Ovary (tissue), 7 donors: ENCODE measurements at regions not wholly inside any gene's neighbourhood (a gene's known extent, or its start where the extent isn't known, plus 50 kb on each side); places are given as distances from the start of the nearest gene placed in this dataset.

ENCODE experiments used
- DNase-seq, 5 donors: peaks; one replicate each; pipeline ENCODE4 v3.0.0-alpha.2; 2019 to 2020
- H3K27ac ChIP-seq, 2 donors: fragments of 200-600 bp; one replicate each; pipeline versions ENCODE4 v1.5.1 to v1.8.0; 2019 to 2022
- H3K27me3 ChIP-seq: fragments of 200-600 bp; one replicate; pipeline ENCODE4 v1.8.0; 2022
- H3K36me3 ChIP-seq: fragments of 200-600 bp; sonication (generic); one replicate; pipeline ENCODE4 v1.5.1; 2019
- H3K4me1 ChIP-seq: one replicate; pipeline ENCODE4 v1.8.1; 2013; ENCODE audit warnings: mild to moderate bottlenecking, moderate library complexity; ENCODE audit not compliant: insufficient read depth
- H3K4me3 ChIP-seq: fragments of 200-600 bp; sonication (generic); one replicate; pipeline ENCODE4 v1.5.1; 2017
- H3K9me3 ChIP-seq, 2 donors: fragments of 200-600 bp in 1 of 2; sonication (generic) in 1 of 2; one replicate each; pipeline versions ENCODE4 v1.5.1 to v1.8.1; 2013 to 2019; ENCODE audit warnings: mild to moderate bottlenecking in 1 of 2, moderate library complexity in 1 of 2
- CTCF ChIP-seq, 3 donors: fragments of 450-650 bp in 2 of 3; fragments of 200-600 bp in 1 of 3; IDR thresholded peaks; one replicate each; pipeline versions ENCODE4 v1.5.1 to v1.8.0; 2016 to 2022; ENCODE audit warnings: antibody characterized with exemption in 3 of 3, mild to moderate bottlenecking in 1 of 3
- EP300 ChIP-seq: sonication (generic); formaldehyde crosslinking; IDR thresholded peaks from one replicate; pipeline ENCODE4 v1.6.1; 2017; ENCODE audit warnings: antibody characterized with exemption
- POLR2A ChIP-seq: fragments of 450-650 bp; IDR thresholded peaks from one replicate; pipeline ENCODE4 v1.6.1; 2017; ENCODE audit warnings: antibody characterized with exemption, mild to moderate bottlenecking, moderate library complexity
- WGBS, 3 donors: extraction: QIAGEN DNeasy Blood & Tissue Kit in 1 of 3; methylation state at CpG; one replicate each; pipeline versions ENCODE4 v1.1.5 to v1.1.7; 2013 to 2017; 5-methylcytosine and 5-hydroxymethylcytosine counted together
- intact Hi-C, 4 donors: fragments of 100-400 bp; cut with DNase I; formaldehyde crosslinking; loops; one replicate each; pipeline versions ENCODE4 v1.11.0 to v1.15.1; 2022 to 2023
- donor health status: DM: no; HTN: no; CAD: no; lungs with moderate emphysema.
- donor health status: DM: no; HTN: no; CAD: no.
- donor health status: Bipolar disorder and iron deficiency.
- donor health status: DM: no; HTN: no; CAD: no.
- donor health status: DM: yes; HTN: yes; CAD: no.

GRCh38 chr1:223029985-223030769 is 112.9 kb downstream of the TLR5 start:
- no peak for TF ChIP-seq CTCF (IDR thresholded peaks at IDR 0.05)
- no peak for TF ChIP-seq POLR2A
- no peak for TF ChIP-seq EP300
- Histone ChIP-seq H3K9me3 (no peaks in the 10 kb centered on the region), H3K27me3 (no peaks in the 10 kb centered on the region), H3K4me3 (no peak overlapping the region), H3K4me1 (no peaks in the 10 kb centered on the region), H3K27ac (no peak overlapping the region), H3K36me3 (no peaks in the 10 kb centered on the region)
- no peak for DNase-seq
- intact Hi-C loops = no loop called here
- WGBS, 3 donors = 82 to 93% (median 91%) methylated on average over 6 of the region's 6 CpGs

GRCh38 chr1:223030871-223031400 is 112.1 kb downstream of the TLR5 start:
- intact Hi-C loops = no loop called here
- TF ChIP-seq CTCF (IDR thresholded peaks at IDR 0.05) = no peak
- TF ChIP-seq EP300 = no peak
- no peak for TF ChIP-seq POLR2A
- Histone ChIP-seq H3K4me1 (no peaks in the 10 kb centered on the region), H3K27ac (no peak overlapping the region), H3K36me3 (no peaks in the 10 kb centered on the region), H3K4me3 (no peak overlapping the region), H3K27me3 (no peaks in the 10 kb centered on the region), H3K9me3 (no peaks in the 10 kb centered on the region)
- DNase-seq = no peak
- WGBS, 3 donors = 74 to 81% (median 80%) methylated on average over 8 of the region's 8 CpGs

- intact Hi-C loops = no loop called here
- Histone ChIP-seq H3K9me3 (no peaks in the 10 kb centered on the region), H3K4me1 (no peaks in the 10 kb centered on the region), H3K36me3 (no peaks in the 10 kb centered on the region), H3K27me3 (no peaks in the 10 kb centered on the region), H3K4me3 (no peak overlapping the region), H3K27ac (no peak overlapping the region)
- peak in 1 of 5 donors; percentile 52 for DNase-seq
- no peak for TF ChIP-seq CTCF (IDR thresholded peaks at IDR 0.05)
- no peak for TF ChIP-seq EP300
- no peak for TF ChIP-seq POLR2A
- 62 to 84% (median 84%) methylated on average over 11 of the region's 11 CpGs for WGBS, 3 donors
Measured at GRCh38 chr1:223031733-223032601, 111.1 kb downstream of the TLR5 start.

GRCh38 chr1:223033658-223034057 is 109.4 kb downstream of the TLR5 start:
- intact Hi-C loops = no loop called here
- H3K36me3 ChIP-seq = no peaks in the 10 kb centered on the region
- H3K27ac ChIP-seq = no peak overlapping the region
- no peaks in the 10 kb centered on the region for H3K9me3 ChIP-seq
- no peaks in the 10 kb centered on the region for H3K4me1 ChIP-seq
- TF ChIP-seq EP300 (no peak), CTCF (IDR thresholded peaks at IDR 0.05) (no peak), POLR2A (no peak)
- no peak overlapping the region for H3K4me3 ChIP-seq
- WGBS, 3 donors = 83 to 94% (median 89%) methylated on average over 3 of the region's 3 CpGs
- no peak for DNase-seq
- no peaks in the 10 kb centered on the region for H3K27me3 ChIP-seq
